WTC11 (cell line): ENCODE measurements at regions not wholly inside any gene's neighbourhood (a gene's known extent, or its start where the extent isn't known, plus 50 kb on each side); places are given as distances from the start of the nearest gene placed in this dataset.

Source experiments
- CREB1 ChIP-seq: sonication (generic); formaldehyde crosslinking; IDR thresholded peaks from 2 replicates; pipeline ENCODE4 v1.8.0; 2023; ENCODE audit warnings: mild to moderate bottlenecking, missing genetic modification reagents
- CREM ChIP-seq: sonication (generic); formaldehyde crosslinking; IDR thresholded peaks from 2 replicates; pipeline ENCODE4 v1.8.1; 2022; ENCODE audit warnings: mild to moderate bottlenecking, missing genetic modification reagents, moderate library complexity
- E2F4 ChIP-seq: sonication (generic); formaldehyde crosslinking; IDR thresholded peaks from 2 replicates; pipeline ENCODE4 v1.8.1; 2022; ENCODE audit warnings: low read depth, mild to moderate bottlenecking, moderate library complexity, missing genetic modification reagents, borderline replicate concordance
- FOXK1 ChIP-seq: sonication (generic); formaldehyde crosslinking; IDR thresholded peaks from 2 replicates; pipeline ENCODE4 v1.8.0; 2022; ENCODE audit warnings: mild to moderate bottlenecking, moderate library complexity, missing genetic modification reagents
- GABPB1 ChIP-seq: sonication (generic); formaldehyde crosslinking; IDR thresholded peaks from 2 replicates; pipeline ENCODE4 v1.8.1; 2023; ENCODE audit warnings: mild to moderate bottlenecking, missing genetic modification reagents
- ZNF138 ChIP-seq: sonication (generic); formaldehyde crosslinking; conservative IDR thresholded peaks from 2 replicates; pipeline ENCODE4 v1.8.1; 2022; ENCODE audit warnings: mild to moderate bottlenecking, moderate library complexity, missing genetic modification reagents
- ZNF232 ChIP-seq: sonication (generic); formaldehyde crosslinking; IDR thresholded peaks from 2 replicates; pipeline ENCODE4 v1.8.0; 2022; ENCODE audit warnings: mild to moderate bottlenecking, missing genetic modification reagents
- ZNF396 ChIP-seq: fragments of 250-450 bp; sonication (Bioruptor Pico); IDR thresholded peaks from 2 replicates; pipeline ENCODE4 v1.8.0; 2021; ENCODE audit warnings: mild to moderate bottlenecking, moderate library complexity, borderline replicate concordance
- TF ChIP-seq, protein P1 (sequence below): fragments of 200-600 bp; IDR thresholded peaks from 2 replicates; pipeline ENCODE4 v1.8.0; 2022; ENCODE audit warnings: antibody characterized with exemption
- TF ChIP-seq, protein P2 (sequence below): sonication (generic); formaldehyde crosslinking; conservative IDR thresholded peaks from 2 replicates; pipeline ENCODE4 v1.8.1; 2022; ENCODE audit warnings: mild to moderate bottlenecking, missing genetic modification reagents
- TF ChIP-seq, protein P3 (sequence below): sonication (generic); formaldehyde crosslinking; IDR thresholded peaks from 2 replicates; pipeline ENCODE4 v1.8.0; 2022; ENCODE audit warnings: mild to moderate bottlenecking, missing genetic modification reagents

DNA sequence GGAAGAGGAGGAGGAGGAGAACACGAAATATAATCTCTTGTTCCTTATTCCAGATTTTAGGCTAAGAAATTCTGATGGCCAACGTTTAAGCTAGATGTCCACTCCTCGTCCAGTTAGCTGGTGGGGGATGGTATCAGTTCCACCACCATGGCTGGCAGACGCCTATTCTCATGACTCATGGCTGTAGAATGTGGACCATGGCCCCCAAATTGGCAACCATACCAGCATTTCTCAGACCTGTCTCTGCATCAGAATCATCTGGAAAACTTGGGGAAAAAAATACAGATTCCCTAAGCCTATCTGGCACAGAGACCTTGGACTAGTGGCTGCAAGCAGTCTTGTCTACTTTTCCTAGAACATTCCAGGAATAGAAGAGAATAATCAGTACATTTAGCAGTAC is 267.7 kb upstream of the SIX2 start:
- TF ChIP-seq, protein P1, sequence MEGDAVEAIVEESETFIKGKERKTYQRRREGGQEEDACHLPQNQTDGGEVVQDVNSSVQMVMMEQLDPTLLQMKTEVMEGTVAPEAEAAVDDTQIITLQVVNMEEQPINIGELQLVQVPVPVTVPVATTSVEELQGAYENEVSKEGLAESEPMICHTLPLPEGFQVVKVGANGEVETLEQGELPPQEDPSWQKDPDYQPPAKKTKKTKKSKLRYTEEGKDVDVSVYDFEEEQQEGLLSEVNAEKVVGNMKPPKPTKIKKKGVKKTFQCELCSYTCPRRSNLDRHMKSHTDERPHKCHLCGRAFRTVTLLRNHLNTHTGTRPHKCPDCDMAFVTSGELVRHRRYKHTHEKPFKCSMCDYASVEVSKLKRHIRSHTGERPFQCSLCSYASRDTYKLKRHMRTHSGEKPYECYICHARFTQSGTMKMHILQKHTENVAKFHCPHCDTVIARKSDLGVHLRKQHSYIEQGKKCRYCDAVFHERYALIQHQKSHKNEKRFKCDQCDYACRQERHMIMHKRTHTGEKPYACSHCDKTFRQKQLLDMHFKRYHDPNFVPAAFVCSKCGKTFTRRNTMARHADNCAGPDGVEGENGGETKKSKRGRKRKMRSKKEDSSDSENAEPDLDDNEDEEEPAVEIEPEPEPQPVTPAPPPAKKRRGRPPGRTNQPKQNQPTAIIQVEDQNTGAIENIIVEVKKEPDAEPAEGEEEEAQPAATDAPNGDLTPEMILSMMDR, result no peak
- TF ChIP-seq GABPB1 (CRISPR knock-in tag), result no peak
- TF ChIP-seq, protein P2, sequence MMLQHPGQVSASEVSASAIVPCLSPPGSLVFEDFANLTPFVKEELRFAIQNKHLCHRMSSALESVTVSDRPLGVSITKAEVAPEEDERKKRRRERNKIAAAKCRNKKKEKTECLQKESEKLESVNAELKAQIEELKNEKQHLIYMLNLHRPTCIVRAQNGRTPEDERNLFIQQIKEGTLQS (CRISPR knock-in tag), result no peak
- TF ChIP-seq FOXK1 (CRISPR knock-in tag), result no peak
- no peak for TF ChIP-seq CREM (CRISPR knock-in tag)
- TF ChIP-seq CREB1 (CRISPR knock-in tag), result no peak
- TF ChIP-seq ZNF396 (CRISPR knock-in tag), result no peak
- TF ChIP-seq ZNF232, result no peak
- no peak for TF ChIP-seq ZNF138 (CRISPR knock-in tag)
- TF ChIP-seq E2F4 (CRISPR knock-in tag), result no peak
- TF ChIP-seq, protein P3, sequence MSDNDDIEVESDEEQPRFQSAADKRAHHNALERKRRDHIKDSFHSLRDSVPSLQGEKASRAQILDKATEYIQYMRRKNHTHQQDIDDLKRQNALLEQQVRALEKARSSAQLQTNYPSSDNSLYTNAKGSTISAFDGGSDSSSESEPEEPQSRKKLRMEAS (CRISPR knock-in tag), result no peak
